Activated T-helper 2 cell treated with anti-CD3 and anti-CD28 coated beads, Interferon-gamma antibody, Interleukin-2, Interleukin-4, amounts not matched to agents 10 μg/mL and 5 μg/mL and 100 μg/mL, durations not matched to agents 14 hours and 24 hours and 36 hours (primary cell): ENCODE measurements at regions not wholly inside any gene's neighbourhood (a gene's known extent, or its start where the extent isn't known, plus 50 kb on each side); places are given as distances from the start of the nearest gene placed in this dataset.
A peak's percentile ranks its signal among the peaks of the same experiment; 100 is the strongest.

ENCODE experiments used
- DNase-seq: peaks from one replicate; pipeline ENCODE4 v3.0.0; 2021; ENCODE audit warnings: low spot score
- H3K27ac Mint-ChIP-seq: one replicate; pipeline ENCODE4 v1.8.0; 2021; ENCODE audit warnings: mixed read lengths
- H3K27me3 Mint-ChIP-seq: one replicate; pipeline ENCODE4 v1.8.0; 2021; ENCODE audit warnings: low read depth, mixed read lengths
- H3K36me3 Mint-ChIP-seq: one replicate; pipeline ENCODE4 v1.8.0; 2021; ENCODE audit warnings: low read depth, mixed read lengths
- H3K4me1 Mint-ChIP-seq: one replicate; pipeline ENCODE4 v1.8.0; 2021; ENCODE audit warnings: low read depth, mixed read lengths
- H3K4me3 Mint-ChIP-seq: one replicate; pipeline ENCODE4 v1.8.0; 2021; ENCODE audit warnings: low read depth, mild to moderate bottlenecking, moderate library complexity, mixed read lengths
- H3K9me3 Mint-ChIP-seq: one replicate; pipeline ENCODE4 v1.8.0; 2021; ENCODE audit warnings: mixed read lengths
- intact Hi-C: fragments of 100-400 bp; cut with micrococcal nuclease; formaldehyde crosslinking; loops from one replicate; pipeline ENCODE4 v1.15.1; 2023

DNA sequence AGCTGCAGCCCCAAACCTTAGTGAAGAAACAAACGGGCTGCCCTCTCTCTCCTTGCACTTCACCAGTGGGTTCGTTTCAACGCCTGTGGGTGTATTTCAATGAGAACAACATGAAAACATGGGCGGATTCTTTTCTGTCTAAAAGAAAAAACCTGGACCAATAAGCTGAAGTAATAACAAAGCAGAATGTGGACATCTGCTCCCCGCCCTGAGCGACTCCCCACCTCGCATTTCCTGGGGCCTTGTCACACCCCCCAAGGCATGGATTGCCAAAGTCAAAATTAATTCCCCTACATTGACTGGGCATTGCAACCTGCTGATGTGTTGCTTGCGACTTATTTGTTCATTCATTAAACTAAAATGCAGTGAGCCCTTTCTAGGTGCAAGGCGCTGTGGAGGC, 142.9 kb downstream of the BCOR start:
- no peak for DNase-seq
- H3K4me3 Mint-ChIP-seq = no peak overlapping the region
- peaks cover 6% of the 10 kb centered on the region for H3K4me1 Mint-ChIP-seq
- no peaks in the 10 kb centered on the region for H3K9me3 Mint-ChIP-seq
- intact Hi-C loops = no loop called here
- H3K27me3 Mint-ChIP-seq = no peaks in the 10 kb centered on the region
- H3K36me3 Mint-ChIP-seq = no peaks in the 10 kb centered on the region
- H3K27ac Mint-ChIP-seq = no peak overlapping the region

DNA sequence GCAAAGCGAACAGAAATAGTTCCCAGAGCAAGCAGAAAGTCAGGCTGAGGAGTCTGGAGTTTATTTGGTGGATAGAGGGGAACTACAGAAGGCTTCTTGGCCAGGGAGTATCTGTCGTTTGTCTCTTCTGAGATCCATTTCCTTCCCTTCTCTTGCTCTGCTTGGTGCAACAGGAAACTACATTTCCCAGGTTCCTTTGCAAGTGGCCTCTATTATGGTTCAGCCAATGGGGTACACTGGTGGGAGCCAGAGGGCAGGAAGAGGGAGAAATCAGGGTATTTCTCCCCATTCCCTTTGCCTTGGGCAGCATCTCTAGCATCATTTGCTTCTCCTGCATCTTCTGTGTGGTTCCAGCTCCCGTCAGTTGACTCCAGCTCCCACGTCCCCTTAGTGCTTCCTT, 142.1 kb downstream of the BCOR start:
- intact Hi-C loops = no loop called here
- Mint-ChIP-seq H3K36me3 (no peaks in the 10 kb centered on the region), H3K4me1 (peaks cover 5% of the 10 kb centered on the region), H3K4me3 (no peak overlapping the region), H3K27me3 (no peaks in the 10 kb centered on the region), H3K9me3 (no peaks in the 10 kb centered on the region), H3K27ac (no peak overlapping the region)
- no peak for DNase-seq

DNA sequence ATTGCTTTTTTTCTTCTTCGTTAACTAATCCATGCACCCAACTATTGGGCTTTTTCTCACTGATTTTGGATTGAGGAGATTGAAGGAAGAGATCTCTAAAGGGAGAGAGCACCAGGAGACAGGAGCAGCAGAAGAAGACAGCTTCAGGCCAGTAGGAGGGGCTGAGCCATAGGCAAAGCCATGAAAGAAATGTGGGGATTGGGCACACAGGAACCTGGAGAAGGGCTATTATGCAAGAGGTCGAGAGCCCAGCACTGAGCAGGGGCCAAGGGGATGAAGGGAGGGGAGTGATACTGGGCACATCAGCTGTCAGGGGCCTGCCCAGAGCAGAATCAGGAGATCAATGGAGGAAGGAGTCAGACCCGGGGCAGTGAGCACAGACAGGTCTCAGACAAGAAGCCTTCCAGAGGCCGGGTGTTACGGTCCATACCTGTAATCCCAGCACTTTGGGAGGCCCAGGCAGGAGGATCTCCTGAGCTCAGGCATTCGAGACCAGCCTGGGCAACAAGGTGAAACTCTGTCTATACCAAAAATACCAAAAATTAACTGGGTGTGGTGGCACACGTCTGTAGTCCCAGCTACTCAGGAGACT, 140.9 kb downstream of the BCOR start:
- peaks cover 5% of the 10 kb centered on the region for H3K4me1 Mint-ChIP-seq
- intact Hi-C loops = no loop called here
- no peaks in the 10 kb centered on the region for H3K9me3 Mint-ChIP-seq
- H3K27me3 Mint-ChIP-seq = no peaks in the 10 kb centered on the region
- H3K4me3 Mint-ChIP-seq = no peak overlapping the region
- no peak overlapping the region for H3K27ac Mint-ChIP-seq
- DNase-seq = no peak
- no peaks in the 10 kb centered on the region for H3K36me3 Mint-ChIP-seq

DNA sequence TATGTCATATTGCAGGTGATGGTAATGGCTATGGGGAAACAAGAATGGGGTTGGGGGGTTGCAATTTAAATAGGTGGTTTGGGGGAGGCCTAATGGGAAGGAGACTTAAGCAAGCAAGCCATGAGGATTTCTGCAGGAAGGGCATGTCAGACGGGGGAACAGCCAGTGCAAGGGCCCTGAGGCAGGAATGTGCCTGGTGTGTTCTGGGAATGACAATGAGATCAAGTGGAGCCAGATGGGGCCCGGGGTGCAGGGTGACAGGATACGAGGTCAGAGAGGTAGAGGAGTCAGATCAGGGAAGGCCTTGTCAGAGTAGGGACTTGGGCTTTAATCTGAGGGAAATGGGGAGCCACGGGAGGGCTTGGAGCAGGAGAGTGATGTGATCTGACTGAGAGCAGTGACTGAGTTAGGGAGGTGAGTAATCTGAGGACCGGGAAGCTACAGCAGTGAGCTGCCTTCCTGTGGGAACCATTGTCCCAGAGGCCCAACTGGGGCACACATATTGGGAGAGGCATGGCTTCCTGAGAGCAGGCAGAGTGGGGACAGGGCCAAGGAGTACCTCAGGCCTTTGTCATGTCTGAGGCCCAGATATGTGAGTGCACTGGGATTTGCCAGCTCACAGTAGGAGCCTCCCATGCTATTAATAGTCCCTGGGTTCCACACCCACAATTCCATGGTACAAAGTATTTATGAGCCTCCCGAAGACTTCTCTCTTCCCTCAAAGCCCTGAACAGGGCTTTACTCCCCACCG, 139.8 kb downstream of the BCOR start:
- Mint-ChIP-seq H3K36me3 (no peaks in the 10 kb centered on the region), H3K27me3 (no peaks in the 10 kb centered on the region), H3K4me1 (peaks cover 5% of the 10 kb centered on the region), H3K4me3 (no peak overlapping the region), H3K9me3 (no peaks in the 10 kb centered on the region), H3K27ac (no peak overlapping the region)
- no peak for DNase-seq
- intact Hi-C loops = no loop called here

DNA sequence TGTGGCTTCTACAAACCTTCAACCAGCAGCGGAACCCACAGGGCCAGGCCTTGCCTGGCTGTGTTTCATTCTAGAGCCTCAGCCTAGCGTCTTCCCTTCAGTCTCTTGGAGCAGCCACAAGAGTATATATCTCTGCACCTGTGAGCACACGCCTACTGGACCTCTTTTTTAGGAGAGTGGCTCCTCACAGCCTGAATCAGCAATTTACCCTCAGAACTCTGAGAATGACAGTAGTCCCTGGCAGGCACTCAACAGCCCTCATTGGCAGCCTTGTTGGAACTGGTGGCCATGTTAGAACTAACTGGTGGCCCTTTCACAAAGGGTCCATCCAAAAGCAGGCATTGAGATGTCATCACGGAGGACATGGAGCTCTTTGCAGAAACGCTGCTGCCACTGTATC, 138.9 kb downstream of the BCOR start:
- peaks cover 5% of the 10 kb centered on the region for H3K4me1 Mint-ChIP-seq
- no peaks in the 10 kb centered on the region for H3K36me3 Mint-ChIP-seq
- intact Hi-C loops = no loop called here
- DNase-seq = no peak
- no peak overlapping the region for H3K27ac Mint-ChIP-seq
- no peaks in the 10 kb centered on the region for H3K9me3 Mint-ChIP-seq
- H3K4me3 Mint-ChIP-seq = no peak overlapping the region
- no peaks in the 10 kb centered on the region for H3K27me3 Mint-ChIP-seq

DNA sequence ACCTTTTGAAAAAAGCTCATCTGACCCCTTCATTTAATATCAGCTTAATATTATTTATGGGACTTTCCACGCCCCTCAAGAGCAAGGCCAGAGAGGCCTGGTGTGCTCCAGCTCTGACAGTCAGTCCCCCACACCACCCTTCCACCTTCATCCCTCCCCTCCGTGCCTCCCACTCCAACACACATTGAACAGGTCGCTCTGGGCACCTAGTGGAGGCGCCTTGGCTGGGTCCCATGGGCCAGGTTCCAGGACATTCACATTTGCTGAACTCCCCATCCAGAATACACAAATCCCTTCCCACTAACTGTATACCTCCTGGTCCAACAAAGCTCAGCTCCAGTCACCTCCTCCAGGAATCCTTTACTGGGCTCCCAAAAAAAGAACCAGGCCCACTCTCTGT, 137.5 kb downstream of the BCOR start:
- no peaks in the 10 kb centered on the region for H3K9me3 Mint-ChIP-seq
- intact Hi-C loops = no loop called here
- H3K4me3 Mint-ChIP-seq = no peak overlapping the region
- peaks cover 3% of the 10 kb centered on the region for H3K4me1 Mint-ChIP-seq
- H3K27me3 Mint-ChIP-seq = no peaks in the 10 kb centered on the region
- no peak overlapping the region for H3K27ac Mint-ChIP-seq
- no peak for DNase-seq
- no peaks in the 10 kb centered on the region for H3K36me3 Mint-ChIP-seq

DNA sequence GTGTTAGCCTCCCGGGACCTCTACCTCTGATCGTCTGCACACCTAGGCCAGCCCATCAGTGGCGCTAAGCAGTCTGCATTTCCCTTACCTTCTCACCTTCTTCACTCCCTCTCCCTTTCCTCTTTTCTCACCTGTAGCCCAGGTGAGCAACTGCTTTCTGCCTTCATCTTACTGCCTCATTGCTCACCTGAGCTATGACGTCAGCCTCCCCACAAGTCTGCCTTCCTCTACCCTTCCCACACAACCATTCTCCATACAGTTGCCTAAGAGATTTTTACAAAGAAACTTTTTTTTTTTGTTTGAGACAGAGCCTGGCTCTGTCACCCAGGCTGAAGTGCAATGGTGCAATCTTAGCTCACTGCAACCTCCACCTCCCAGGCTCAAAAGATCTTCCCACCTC, 136.3 kb downstream of the BCOR start:
- Mint-ChIP-seq H3K9me3 (no peaks in the 10 kb centered on the region), H3K4me1 (no peaks in the 10 kb centered on the region), H3K4me3 (no peak overlapping the region), H3K27ac (no peak overlapping the region), H3K27me3 (no peaks in the 10 kb centered on the region), H3K36me3 (no peaks in the 10 kb centered on the region)
- intact Hi-C loops = no loop called here
- DNase-seq = no peak

DNA sequence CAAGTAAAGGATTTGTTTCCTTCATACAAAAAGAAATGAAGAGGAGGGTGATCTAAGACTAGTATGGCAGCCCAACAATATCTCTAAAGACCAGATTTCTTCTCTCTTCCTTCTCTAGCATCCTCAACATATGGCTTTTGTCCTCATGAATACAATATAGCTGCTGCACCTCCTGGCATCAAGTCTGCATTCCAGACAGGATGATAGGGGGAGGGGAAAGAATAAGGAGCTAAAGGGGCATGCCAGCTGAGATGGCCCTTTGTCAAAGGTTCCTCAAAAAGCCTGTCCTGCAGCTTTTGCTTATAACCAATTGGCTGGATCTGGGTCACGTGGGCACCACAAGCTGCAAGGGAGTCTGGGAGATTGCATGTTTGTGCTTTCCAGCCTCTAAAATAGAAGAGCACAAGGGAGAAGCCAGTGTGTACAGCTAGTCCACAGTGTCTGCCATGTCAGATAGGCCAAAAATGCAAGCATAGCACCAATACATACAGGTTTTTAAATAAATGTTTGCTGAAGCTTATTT, 132.6 kb downstream of the BCOR start:
- no peaks in the 10 kb centered on the region for H3K9me3 Mint-ChIP-seq
- no peak overlapping the region for H3K4me3 Mint-ChIP-seq
- no peak overlapping the region for H3K27ac Mint-ChIP-seq
- no peak for DNase-seq
- H3K36me3 Mint-ChIP-seq = no peaks in the 10 kb centered on the region
- intact Hi-C loops = no loop called here
- peaks cover 7% of the 10 kb centered on the region for H3K4me1 Mint-ChIP-seq
- H3K27me3 Mint-ChIP-seq = no peaks in the 10 kb centered on the region

DNA sequence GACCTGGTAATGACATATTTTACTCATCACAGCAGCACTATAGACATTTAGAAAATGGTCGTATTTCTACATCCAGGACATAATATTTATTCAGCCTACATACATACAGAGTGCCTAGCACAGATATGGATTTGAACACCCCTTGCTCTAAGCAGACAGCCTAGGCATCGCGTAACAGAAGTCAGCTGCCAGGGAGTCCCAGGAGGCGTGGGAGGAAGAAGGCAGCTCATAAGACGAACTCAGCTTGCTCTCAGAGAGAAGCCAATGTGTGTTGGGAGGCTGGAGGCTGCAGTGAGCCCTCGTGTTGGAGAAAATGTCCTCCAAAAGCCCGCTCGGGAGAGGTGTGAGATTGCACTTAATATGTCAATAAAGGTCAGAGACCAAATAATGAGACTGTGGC, 131.6 kb downstream of the BCOR start:
- intact Hi-C loops = no loop called here
- Mint-ChIP-seq H3K9me3 (peaks cover 7% of the 10 kb centered on the region), H3K4me1 (peaks cover 7% of the 10 kb centered on the region), H3K27ac (no peak overlapping the region), H3K27me3 (no peaks in the 10 kb centered on the region), H3K36me3 (peaks cover 3% of the 10 kb centered on the region), H3K4me3 (no peak overlapping the region)
- no peak for DNase-seq

DNA sequence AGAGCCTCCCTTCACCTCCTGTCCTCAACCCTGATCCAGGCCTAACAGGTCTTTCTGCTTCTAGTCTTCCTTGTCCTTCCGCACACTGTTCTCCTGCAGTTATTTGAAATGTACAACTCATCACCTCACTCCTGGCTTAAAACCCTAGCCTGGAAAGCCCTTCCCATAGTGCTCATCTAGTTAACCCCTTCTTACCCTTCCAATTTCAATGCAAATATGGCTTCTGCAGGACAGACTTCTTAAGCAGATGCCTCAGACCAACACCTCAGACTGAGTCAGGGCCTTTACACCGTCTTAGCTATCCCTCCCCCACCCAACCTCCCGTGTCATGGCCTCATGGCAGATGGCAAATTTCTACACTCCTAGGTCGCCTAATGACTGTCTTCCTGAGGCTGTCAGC, 130.4 kb downstream of the BCOR start:
- H3K27ac Mint-ChIP-seq = no peak overlapping the region
- H3K4me1 Mint-ChIP-seq = peaks cover 7% of the 10 kb centered on the region
- H3K9me3 Mint-ChIP-seq = peaks cover 10% of the 10 kb centered on the region
- peaks cover 5% of the 10 kb centered on the region for H3K36me3 Mint-ChIP-seq
- intact Hi-C loops = no loop called here
- H3K4me3 Mint-ChIP-seq = no peak overlapping the region
- H3K27me3 Mint-ChIP-seq = no peaks in the 10 kb centered on the region
- no peak for DNase-seq

DNA sequence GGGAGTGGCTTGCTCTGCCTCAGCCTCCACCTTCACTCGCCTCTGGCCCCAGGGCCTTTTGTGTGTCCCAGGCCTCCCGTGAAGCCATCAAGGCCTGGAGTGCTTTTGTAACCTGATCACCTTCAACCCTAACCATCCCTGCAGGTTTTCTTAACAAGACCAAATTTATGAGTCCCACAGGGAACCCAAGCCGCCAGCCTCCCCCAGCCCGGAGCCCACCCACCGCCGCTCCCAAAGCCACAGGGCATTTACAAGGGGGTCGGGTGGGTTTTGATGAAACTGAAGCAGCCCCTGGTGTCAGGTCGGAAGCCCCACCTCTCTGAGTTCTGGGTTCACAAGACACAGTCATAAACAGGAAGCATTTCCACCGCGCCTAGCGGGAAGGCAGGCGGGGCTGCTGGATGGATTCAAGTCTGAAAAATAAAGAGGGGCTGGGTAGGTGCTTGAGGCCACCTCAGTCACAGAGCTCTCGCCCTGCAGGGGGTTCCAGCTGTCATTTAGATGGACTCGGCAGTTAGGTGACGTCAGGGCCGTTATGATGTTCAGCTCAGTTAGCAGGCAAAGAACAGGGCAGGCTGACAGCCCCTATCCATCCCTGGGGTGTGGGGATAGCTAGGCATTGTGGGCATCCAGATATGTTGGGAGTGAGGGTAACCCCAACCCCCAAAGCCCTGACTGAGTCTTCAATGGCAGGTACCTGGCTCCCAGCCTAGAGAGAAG, 128.5 kb downstream of the BCOR start:
- H3K27me3 Mint-ChIP-seq = no peaks in the 10 kb centered on the region
- DNase-seq = peak; percentile 17
- peaks cover 7% of the 10 kb centered on the region for H3K4me1 Mint-ChIP-seq
- peaks cover 5% of the 10 kb centered on the region for H3K36me3 Mint-ChIP-seq
- no peak overlapping the region for H3K4me3 Mint-ChIP-seq
- peaks cover 10% of the 10 kb centered on the region for H3K9me3 Mint-ChIP-seq
- peak overlapping the region; percentile 58 for H3K27ac Mint-ChIP-seq
- intact Hi-C loops = no loop called here

DNA sequence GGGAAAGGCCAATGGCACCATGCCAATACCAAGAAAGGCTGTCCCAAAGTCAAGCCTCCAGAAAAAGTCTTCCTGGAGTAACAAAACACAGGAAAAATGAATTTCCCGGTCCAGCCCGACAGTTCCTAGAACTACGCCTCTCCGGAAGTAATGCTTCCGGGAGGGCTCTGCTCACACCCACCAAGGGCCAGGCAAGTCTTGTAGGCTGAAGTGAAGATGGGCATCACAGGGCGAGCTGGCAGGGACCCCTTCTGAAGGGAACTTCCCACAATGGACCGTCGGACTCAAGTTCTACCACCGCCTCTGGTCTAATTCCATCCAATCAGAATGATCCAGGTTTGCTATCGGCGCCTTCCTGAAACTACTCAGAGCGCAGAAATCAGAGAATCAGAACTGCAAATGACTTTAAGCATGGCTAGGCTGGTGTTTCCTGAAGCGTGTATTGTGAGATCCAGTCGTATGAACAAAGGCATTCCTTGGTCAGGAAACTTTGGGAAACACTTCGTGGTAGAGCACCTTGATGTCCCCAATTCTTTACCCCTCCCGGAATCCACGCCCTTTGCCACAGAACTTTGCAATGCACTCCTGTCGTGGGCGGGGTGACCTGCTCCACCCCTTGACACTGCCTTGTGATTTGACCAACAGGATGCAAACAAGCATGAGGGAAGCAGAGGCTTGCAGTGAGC, 127.8 kb downstream of the BCOR start:
- no peak overlapping the region for H3K27ac Mint-ChIP-seq
- H3K4me3 Mint-ChIP-seq = no peak overlapping the region
- no peaks in the 10 kb centered on the region for H3K27me3 Mint-ChIP-seq
- DNase-seq = no peak
- intact Hi-C loops = no loop called here
- H3K36me3 Mint-ChIP-seq = peaks cover 5% of the 10 kb centered on the region
- peaks cover 10% of the 10 kb centered on the region for H3K9me3 Mint-ChIP-seq
- peaks cover 7% of the 10 kb centered on the region for H3K4me1 Mint-ChIP-seq

DNA sequence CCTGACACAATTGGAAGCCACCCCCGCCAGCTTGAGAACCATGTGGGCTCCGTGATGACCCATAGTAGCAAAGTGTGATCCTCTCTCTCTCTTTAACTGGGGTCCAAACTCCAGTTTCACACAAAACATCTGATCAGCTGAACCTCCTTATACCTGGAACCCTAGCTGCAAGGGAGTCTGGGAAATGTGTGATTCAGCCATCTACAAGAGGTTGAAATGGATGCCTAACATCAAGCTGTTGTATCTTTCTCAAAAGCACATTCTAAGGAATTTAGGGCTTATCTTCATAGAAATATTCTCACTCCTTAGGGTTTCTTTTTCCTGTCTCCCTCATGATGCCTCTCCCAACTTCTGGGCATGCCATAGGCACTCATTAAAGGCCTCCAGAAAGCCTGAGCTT, 126.0 kb downstream of the BCOR start:
- Mint-ChIP-seq H3K9me3 (peaks cover 10% of the 10 kb centered on the region), H3K27ac (no peak overlapping the region), H3K4me1 (peaks cover 7% of the 10 kb centered on the region), H3K27me3 (no peaks in the 10 kb centered on the region), H3K36me3 (peaks cover 5% of the 10 kb centered on the region), H3K4me3 (no peak overlapping the region)
- DNase-seq = no peak
- intact Hi-C loops = no loop called here
